Stimulated activated CD4-positive, alpha-beta T cell treated with anti-CD3 and anti-CD28 coated beads, Interleukin-15, amount 100 ng/mL, for 24 hours (primary cell): ENCODE measurements at regions not wholly inside any gene's neighbourhood (a gene's known extent, or its start where the extent isn't known, plus 50 kb on each side); places are given as distances from the start of the nearest gene placed in this dataset.

ENCODE experiments used
- DNase-seq: peaks from one replicate; pipeline ENCODE4 v3.0.0-alpha.2; 2020

DNA sequence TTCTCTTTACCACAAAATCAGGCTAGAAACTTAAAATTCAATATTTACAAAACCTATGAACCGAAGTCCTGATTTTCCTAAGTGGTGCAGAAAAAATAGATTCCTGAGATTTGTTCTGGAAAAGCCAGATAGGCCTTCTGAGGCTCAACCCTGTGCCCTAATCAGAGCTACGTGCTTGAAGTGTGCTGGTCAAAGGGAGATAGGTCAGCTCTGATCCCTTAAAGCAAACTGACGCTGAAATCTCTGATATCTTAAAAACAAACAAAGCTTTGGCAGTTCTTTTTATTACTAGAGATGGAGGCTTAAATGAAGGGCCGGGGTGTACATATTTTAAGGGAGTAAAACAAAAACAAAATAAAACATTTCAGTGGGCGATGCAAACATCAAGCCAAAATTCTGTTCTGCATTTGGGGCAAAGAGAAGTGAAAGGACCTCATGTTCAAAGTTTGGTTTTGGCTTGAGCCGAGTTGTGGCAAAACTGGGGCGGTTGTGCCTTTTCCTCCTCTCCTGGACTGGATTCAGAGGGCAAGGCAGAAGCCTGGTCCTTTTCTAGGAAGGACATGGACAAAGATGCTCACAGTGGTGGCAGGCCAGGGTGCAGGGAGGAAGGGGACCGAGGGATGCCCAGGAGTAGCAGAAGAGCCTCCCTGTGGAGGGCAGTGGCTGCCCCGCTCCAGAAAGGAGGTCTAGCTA, 295.0 kb downstream of the CDCA7 start:
- DNase-seq: no peak

DNA sequence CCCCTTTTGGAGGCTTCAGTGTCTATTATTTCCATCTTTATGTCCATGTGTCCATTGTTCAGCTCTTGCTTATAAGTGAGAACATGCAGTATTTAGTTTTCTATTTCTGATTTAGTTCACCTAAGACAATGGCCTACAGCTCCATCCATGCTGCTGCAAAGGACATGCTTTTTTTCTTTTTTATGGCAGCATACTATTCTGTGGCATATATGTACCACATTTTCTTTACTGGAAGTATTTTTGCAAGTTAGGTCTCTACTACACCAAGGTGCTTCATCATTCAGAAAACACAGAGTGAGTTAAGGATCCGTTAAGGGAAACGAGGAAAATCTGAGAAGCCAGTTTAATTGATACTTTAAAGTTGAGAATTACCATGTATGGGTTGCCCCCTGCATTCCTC, 297.2 kb downstream of the CDCA7 start:
- no peak for DNase-seq

DNA sequence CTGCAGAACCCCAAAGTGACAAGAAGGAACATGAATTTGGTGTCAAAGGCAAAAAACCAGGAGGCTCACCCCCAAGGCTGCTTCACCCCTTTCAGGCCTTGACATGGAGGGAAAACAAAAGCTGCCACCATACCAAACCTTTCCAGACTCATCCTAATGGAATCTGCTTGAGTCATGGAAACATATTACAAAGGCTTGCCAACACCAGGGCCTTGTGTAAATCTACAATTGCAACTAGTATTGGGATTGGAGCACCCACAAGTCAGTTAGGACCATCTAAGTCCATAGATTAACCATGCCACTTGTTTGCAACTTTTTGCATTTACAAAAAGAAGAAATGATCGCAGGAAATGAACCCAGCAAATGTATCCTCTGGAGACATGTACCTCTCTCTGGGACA, 297.6 kb downstream of the CDCA7 start:
- DNase-seq: no peak

DNA sequence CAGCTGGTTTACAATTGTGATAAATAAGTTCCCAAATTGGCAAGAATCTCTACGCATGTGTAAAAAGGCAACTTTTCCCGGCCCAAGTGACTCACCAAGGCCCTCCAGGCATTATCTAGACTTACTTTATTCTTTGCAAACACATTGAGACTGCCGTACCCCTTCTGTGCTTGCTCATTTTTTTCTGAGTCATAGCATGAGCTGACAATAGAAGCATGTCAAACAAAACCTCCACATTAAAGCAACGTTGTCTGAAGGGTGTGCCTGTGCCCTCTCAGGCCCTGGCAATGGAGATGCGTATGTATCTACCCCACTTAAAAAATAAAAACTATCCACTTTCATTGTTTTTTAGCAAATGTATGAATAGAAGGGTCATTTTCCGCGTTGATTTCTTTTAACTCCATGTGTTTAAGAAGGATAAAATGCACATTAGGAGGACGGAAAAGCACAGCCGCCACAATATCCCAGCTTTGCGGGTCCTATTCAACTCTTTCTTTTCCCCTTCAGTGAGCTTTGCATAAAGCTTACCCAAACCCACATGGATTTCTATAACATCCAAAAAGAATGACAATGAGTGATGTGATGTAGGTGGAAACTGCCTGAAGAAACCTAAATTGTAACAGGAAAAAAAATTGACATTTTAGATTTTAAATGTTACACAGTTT, 298.2 kb downstream of the CDCA7 start:
- DNase-seq: no peak

DNA sequence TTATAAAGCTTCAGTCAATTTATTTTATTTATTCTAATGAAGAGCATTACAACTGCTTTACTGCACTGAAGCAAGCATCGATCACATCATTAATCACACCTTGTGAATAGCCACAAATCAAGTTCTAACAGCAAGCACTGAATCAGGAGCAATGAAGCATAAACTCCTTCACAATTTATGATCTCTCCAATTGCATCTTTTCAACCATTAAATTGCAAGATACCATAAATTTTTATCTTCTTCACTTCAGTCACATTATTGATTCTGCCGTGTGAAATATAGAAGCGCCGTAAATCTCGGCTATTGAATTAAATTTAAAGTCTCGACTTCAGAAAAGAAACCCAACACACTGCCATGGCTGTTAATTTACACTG, 298.7 kb downstream of the CDCA7 start:
- DNase-seq: no peak

DNA sequence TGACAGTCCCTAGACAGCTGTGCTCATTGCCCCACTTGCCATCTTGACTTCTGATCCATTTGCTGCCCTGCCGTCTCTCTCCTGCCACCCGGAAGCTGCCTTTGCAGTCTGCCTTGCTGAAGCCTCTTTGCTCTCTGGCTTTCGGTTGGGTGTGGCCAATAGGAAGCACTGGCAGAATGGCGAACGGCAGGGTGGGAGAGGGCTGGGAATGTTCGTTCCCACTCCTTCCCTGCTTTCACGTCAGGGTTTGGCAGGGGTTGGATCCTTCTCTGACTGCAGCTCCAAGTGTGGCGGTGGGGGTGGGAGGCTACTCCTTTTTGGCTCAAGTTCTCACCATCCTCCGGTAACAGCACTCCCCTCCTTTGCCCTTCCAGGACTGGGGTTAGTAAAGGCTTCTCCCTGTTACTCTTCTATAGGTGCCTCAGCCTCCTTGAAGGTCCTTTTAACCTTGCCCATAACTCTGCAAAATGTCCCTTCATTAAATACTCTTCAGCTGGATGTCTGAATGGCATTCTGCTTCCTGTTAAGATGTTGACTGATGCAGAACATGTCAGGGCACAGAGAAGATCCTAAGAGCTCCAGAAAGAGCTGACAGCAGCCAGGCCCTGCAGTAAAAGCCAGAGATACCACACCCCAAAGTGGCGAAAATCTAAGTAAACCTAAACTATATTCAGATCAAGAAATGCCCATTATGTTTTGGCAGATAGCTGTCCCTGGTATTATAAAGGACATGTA, 299.7 kb downstream of the CDCA7 start:
- no peak for DNase-seq

DNA sequence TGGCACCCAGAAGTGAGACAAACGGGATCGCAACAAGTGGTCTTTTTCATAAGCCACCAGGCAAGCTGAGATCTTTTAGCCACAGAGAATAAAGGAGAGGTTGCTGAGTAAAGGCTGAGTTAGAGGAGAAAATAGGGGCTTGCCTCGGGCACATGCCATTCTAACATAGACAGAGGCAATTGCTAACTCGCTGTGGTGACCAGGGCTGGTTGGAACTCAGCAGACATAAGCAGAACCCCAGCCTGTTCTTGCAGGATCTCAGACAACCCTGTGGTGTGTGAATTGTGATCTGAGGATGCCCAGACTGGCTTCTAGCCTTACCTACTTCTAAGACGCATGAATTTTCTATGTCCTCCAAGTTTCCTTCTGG, 300.2 kb downstream of the CDCA7 start:
- DNase-seq: no peak

DNA sequence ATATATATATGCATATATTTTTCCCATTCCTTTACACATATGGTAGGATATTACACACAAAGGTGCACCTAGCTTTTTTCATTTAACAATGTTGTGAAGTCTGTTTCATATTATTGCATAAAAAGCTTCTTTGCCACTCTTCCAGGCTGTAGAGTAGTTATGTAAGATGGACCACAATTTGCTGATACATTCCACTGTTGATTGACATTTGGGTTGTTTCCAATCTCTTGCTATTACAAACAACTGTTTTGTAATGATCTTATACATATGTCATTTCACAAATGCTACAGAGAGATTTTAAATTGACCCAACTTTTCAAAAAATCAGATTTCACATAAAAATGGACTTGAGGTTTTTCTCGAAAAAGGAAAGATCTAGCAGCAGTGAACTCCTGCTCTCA, 301.4 kb downstream of the CDCA7 start:
- DNase-seq: no peak

DNA sequence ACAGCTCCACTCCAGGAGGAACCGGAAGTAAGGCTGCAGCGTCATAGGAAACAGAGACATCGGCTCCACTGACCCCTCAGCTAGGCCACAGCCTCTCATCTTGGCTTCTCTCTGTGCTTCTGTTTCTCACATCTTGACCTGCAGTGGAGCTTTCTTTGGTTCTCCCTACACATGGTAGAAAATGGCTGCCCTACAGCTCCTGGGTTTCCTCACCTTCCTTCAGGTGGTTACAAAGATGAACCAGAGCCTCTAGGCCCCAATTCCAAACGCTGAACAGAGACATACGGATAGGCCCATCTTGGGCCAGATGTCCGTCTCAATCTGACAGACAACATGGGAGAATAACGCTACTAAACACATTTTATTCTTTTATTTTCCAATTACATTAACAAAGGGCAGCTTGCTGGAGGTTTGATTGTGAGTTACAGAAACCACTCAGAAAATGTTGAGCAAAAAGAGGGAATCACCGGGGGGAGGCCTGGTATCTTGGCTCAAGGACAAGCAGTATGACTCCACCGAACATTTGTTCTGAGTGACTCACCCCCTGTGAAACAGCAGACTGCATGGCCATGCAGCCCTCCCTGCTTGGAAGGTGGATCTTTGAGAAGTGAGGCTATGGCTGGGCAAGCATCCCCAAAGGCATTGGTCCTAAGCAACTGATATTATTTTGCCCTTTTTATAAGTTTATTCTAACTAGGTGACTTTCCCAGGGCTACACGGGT, 303.5 kb downstream of the CDCA7 start:
- DNase-seq: no peak

DNA sequence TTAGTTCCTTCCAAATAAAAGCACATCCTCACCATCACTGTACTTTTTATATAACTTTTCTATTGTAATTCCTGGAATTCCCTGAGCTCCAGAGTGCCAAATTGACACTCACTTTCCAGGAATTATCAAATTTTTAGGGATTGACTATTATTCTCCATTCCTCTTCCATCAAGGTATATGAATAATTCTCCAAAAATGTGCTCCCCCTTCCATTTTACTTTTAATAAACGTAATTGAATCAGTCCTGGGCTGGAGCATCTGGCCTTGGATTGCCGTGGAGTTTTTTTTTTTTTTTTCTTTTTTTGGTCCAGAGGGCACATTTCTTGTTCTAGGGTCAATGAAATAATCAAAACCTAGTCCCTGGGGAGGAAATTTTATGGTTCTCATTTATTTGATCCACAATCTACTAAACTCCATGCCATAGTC, 304.3 kb downstream of the CDCA7 start:
- no peak for DNase-seq

DNA sequence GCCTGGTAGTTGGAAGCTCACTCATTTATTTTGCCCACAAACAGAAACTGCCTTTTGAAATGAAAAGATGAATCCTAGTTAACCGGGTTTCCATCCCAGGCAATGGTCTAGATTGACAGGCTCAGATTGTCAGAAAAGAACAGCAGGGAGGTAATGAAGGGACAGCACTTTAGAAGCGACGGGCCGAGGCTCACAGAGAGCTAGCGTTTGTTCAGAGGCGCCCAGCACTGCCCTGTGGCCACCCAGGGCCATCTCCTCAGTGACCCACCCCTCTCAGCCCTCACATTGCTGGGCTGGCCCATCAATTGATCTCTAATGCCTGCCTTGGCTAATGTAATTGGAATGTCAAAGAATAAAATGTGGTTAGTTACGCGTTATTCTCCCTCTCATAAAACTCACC, 304.8 kb downstream of the CDCA7 start:
- DNase-seq: no peak

DNA sequence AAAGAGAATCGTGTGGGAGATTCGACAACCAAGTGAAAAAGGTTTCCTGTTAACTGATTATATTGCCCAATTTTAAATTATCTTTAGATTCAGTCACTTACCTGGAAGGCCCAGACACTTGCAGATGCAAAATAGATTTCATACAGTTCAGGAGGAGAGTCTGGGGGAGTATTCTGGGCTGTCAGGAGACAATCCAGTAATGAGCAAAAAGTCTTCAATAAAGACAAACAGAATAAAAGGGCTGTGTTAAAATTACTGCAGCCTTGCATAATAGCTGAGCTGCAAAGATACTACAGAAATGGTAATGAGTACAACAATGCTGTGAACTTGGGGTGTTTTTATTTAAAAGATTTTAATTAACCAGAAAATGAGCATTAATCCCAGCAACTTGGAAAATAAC, 303.6 kb downstream of the SP3 start:
- no peak for DNase-seq

DNA sequence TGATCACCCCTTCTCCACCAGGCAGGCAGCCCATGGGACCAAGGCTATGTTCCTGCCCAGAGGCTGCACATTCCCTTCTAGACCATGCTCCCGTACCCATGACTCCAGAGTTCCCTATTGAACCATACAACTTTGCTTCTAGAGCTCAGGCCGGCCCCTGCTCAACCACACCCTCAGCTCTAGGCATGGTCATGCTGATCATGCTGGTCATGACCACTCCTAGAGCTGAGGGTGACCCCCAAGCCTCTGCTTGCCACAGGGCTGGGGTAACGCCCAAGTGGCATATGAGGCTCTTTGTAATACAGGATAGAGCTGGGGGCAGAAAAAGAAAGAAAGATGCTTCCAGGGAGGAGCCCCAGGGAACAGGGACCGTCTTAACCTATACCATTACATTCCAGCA, 301.8 kb downstream of the SP3 start:
- no peak for DNase-seq

DNA sequence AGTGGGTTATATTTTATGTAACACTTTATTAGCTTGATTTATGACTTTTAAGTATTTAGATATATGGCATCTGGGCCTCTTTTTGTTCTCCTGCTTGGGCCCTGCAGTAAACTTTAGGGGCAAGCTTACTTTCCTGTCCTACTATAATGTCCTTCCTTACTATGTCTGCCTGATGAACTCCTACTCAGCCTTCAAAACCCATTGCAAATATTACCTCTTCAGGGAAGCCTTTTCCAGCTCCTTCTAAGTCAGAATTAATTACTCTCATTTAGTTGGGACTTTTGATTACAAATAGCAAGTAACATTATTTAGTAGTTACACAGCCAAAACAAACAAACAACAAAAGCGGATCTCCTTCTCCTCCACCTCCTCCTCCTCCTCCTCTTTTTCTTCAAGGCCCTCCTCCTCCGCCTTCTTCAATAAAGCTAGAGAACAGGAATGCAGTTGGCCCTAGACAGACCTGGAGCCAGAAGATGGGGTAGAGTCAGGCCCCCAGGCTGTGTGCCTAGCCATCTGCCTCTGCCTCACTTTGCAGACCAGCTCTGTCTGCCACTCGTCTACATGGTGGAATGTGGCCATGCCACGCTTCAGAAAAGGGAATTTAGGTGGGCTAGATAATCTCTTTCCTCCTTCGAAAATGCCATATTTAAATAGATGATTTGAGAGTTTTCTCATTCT, 301.2 kb downstream of the SP3 start:
- no peak for DNase-seq

DNA sequence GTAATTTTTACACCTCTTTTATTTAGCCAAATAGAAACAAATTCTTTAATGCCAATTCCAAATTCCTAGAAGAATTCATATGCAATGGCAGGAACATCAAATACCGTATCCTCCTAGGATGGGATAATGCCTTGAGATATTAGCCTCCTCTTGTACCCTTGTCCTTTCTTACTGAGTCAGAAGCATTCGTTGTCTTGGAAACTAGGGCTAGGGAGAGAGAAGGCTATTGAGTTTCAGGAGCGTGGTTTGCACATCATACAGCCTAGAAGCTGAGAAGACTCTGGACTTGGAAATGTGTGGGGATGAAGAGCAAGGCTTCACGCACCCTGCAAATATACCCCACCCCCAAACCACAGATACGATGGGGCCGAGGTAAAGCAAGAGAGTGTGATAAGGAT, 300.7 kb downstream of the SP3 start:
- no peak for DNase-seq

DNA sequence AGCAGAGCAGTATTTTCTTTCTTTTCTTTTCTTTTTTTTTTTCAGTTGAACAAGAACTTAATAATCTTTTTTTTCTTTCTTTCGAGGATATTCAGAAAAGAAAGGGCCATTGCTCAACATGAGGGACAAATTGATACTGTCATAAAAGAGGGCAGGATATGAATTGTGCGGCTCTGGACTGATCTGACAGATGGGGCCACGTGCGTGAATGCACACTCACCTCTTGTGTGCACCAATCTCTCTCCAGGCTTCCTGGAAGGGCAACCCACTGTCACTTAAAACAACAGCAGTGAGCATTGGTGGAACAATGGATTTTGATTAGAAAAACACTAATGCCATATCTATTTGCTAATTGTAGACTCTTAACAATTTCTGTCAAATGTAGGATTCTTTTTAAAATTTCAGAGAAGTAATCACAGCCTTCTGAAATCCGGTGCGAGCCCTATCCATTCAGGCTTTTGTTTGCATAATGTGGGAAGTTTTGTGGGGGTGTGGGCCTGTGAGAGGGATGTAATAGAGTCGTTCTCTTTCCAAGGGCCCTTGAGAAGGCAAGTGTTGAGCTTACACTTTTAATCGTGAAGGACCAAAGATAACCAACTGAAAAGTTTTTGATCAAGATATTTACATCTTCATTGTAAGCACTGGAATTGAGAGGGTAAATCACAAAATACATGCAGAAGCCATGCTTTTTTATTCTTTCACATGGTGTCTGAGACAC, 298.8 kb downstream of the SP3 start:
- no peak for DNase-seq

DNA sequence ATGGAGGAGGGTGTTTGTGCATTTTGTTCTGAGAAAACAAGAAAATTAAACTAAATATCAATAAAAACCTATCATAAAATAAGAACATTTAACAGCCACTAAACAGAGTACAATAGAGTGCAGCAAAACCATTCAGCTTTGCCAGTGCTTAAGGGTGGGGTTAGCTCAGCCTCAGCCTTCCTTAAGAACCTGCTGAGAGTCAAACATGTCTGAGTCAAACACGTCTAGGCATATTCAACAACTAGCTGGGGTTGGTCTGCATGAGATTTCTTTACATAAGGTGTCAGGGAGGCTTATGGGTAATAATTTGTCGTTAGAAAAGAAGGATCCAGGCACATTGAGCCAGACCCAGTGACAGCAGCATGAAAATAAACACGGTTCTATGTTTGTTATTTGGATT, 298.2 kb downstream of the SP3 start:
- DNase-seq: no peak

DNA sequence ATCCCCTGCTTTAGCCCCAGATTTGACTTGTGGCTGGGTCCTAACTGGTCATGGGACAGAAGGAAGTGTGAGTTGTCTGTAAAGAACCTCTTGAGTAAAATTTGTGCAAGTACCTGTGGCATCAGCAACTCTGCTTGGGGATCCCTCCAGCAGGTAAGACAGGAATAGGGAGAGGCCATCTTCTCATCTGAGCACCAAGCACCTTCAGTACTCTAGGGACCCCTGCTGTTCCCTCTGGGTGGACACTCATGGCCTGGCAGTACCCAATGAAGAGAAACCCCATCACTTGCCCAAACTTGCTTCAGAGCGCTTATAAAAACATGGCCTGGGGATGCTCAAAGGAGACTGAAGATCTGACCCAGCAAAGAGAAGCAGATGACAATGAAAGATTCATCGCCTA, 297.8 kb downstream of the SP3 start:
- DNase-seq: no peak

DNA sequence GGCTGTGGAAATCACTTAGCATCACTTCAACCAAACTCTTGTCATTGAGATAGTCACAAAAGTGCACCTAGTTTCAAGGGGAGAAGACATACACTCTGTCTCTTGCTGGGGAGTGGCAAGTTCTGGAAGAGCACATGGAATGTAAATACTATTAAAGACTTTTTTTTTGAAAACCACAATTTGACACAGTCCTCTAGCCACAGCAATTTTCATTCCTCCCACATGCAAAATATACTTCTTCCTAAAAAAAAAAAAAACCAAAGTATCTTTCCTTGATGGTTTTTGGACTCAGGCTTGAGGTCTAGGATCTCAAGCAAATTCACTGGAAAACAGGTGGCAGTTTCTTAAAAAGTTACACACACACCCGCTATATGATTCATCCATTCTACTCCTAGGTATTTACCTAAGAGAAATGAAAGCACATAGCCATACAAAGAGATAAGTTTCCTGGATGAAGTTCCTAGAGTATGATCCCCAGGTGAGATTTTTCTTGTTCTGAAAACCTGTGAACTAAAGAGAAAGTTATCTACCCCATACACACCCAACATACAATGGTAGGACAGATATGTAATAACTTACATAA, 295.8 kb downstream of the SP3 start:
- no peak for DNase-seq

DNA sequence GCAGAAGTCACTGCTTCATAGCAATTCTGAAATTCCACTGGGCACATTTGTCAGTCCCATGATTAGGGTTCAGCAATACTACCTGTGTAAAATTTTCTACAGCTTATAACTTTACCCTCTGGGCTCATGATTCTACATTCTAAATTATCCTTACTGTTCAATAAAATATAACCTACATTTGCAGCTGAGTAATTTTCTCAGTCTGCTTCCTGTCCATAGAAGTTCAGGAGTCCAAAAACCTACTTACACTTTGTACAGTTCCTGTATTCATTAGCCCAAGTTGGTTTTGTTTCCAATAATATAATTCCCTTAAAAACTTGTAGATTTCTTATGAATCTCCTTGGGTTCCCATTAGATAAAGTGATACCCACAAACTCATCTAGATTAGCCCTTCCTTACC, 295.3 kb downstream of the SP3 start:
- no peak for DNase-seq

DNA sequence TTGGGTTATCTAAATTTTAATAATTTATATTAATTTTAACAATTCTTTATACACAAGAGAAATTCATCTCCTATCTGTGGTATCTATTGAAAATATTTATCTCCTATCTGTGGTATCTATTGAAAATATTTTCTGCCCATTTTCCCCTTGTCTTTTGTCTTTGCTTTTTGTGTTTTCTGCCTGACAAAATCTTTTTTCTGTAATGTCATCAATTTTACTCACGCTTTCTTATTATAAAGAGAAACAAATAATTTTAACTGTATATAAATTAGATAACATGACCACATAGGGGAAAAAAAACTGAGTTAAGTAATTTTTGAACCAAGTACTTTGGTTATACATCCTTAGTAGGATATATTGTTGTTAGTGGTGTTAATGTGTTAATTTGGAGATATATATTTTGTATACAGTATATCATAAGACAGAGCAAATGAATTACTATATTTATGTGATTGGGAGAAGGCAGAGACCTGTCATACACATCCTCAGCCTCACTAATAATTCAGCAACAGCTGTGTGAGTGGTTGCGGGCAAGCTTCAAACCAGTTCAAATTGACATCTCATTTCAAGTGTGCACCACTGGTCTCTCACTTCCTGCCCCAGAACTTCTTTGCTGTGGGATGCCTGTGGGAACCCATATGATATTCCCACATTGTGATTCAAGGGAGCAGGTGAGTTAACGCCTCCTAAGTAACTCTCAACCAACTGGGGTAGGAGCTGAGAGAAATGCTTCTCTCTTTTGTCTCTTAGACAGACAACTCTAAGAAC, 292.4 kb downstream of the SP3 start:
- no peak for DNase-seq
